GM19452 (cell line): ENCODE measurements at regions not wholly inside any gene's neighbourhood (a gene's known extent, or its start where the extent isn't known, plus 50 kb on each side); places are given as distances from the start of the nearest gene placed in this dataset.

Experiments used
- ATAC-seq: cut with Tn5 transposase; IDR thresholded peaks from one replicate; pipeline ENCODE4 v1.9.1; 2021; ENCODE audit not compliant: unreplicated experiment

- ATAC-seq, result no peak
These were observed 239.2 kb downstream of the MSRB3 start for GRCh38 chr12:65517656-65518210.

DNA sequence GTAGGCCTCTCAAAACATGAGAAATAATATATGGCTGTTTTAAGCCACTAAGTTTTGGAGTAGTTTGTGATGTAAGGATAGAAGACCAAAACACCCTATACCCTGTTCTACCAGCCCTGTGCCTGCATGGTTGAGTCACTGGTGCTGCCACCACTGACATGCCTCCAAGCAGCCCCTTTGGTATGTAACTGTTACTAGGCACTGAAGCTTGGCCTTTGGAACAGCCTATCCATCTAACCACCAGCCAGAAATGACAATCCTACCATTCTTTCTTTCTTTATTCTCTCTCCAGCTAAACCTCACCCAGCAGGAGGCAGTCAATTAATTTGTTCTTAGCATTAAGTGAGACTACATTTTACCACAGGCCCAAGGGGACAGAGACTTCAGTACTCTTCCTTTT lies 240.3 kb downstream of the MSRB3 start:
- ATAC-seq, result no peak

DNA sequence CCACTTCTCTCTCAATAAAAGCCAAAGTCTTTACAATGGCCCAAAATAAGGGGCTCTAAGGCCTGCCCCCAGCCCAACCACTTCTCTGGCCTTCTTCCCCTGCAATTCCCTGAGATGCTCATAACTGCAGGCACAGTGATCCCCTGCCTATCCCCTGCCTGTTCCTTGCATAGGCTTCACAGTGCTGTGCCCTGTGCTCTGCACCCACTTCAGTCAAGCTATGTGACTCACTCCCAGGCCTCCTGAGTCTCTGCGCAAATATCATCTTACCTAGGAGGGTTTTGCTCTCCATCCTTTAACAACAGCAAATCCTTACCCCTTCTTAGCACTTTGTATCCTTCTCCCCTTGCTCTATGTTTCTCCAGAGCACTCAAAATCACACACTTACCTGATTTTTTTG lies 242.2 kb downstream of the MSRB3 start:
- no peak for ATAC-seq

- ATAC-seq, result no peak
These were observed 244.7 kb downstream of the MSRB3 start for GRCh38 chr12:65522956-65523860.

GRCh38 chr12:65524666-65525065 lies 246.2 kb downstream of the MSRB3 start:
- ATAC-seq, result no peak

DNA sequence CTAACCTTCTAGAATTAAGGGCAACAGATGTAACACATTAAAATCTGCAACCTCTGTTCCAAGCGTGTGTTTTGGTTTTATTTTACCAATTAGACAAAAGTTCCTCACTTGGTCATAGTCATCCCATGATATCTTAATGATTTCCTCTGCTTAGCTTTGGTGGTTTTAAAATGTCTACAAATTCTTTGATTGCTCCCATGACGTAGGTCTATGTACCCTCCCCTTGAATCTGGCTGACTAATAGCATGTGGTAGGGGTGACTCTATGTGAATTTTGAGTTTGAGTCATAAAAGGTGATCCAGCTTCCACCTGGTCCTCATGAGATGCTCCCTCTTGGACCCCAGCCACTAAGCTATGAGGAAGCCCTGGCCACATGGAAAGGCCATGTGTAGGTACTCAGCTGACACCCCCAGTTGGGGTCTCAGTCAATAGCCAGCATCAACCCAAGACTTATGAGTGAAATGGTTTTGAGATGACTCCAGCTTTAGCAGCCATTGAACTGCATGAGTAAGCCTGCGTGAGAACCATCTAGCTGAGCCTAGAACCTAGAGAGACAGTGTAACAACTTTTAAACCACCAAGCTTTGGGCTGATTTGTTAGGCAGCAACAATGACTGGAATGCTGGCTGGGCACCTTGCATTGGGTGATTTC lies 247.1 kb downstream of the MSRB3 start:
- no peak for ATAC-seq

DNA sequence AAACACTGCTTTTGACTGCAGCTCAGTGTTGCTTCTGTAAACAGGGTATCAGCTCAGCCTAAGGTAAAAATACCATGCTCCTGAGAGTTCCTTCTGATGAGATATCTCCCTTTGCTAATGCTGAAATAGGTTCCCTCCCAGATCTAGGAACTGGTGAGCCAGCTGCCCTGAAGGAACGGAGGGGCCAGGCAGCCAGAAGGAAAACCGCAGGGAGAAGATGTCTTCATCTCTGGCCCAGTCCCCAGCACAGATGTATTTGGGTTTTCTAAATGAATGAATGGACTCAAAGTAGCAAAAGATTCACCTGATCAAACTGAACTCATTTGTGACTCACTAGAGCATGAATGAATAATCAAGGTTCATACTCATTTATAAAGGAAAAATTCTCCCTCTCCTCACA lies 247.8 kb downstream of the MSRB3 start:
- no peak for ATAC-seq

- no peak for ATAC-seq
These were observed 249.6 kb downstream of the MSRB3 start for GRCh38 chr12:65528127-65528526.

DNA sequence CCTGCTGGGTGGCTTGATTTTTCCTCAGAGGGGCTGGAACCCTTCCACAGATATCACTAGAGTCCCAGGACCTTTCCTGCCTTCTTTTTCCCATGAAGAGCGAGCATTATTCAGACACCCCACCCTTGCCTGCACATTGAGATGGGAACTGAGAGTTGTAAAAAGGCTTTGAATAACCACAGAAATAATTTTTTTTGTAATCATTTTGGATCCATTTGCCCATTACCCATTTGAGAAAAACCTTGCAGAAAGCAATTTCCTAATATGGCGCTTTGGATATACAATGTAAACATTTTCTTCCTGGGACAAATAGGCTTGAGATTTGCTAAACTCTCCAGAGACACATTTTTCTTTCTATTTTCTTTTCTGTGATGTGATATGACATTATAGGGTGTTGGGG lies 250.6 kb downstream of the MSRB3 start:
- ATAC-seq, result no peak

DNA sequence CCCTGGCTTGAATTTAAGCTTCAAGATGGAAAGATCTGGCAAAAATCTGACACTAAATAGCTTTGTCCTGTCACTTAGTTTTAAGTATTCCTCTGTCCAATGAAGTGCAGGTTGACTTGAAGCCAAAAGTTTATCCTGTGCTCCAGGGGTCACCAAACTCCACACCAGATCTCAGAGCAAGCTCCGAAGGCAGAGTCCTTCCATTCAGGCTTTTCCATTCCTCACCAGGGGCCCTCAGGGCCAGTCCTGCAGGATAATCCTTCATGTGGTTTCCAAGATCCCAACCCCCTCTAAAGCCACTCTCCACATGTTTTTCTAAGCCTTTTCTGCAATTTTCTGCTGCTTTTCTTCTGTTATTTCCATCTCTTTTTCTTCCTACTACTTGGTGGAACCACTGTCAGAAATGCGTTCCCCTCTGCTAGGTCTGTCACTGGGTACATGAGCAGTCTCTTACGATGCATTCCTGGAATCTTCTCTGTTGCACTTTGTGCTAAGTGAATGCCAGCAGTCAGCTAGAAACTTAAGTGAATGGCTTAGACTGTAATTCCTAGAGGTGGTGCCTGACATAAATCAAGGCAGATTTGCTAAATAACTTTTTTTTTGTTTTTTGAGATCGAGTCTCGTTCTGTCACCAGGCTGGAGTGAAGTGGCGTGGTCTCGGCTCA lies 251.4 kb downstream of the MSRB3 start:
- no peak for ATAC-seq

GRCh38 chr12:65532162-65532561 lies 253.7 kb downstream of the MSRB3 start:
- no peak for ATAC-seq

- no peak for ATAC-seq
These were observed 254.3 kb downstream of the MSRB3 start for GRCh38 chr12:65532764-65533163.

- ATAC-seq, result no peak
These were observed 254.8 kb downstream of the MSRB3 start for GRCh38 chr12:65533177-65533883.

GRCh38 chr12:65534238-65534841 lies 255.9 kb downstream of the MSRB3 start:
- ATAC-seq, result no peak

DNA sequence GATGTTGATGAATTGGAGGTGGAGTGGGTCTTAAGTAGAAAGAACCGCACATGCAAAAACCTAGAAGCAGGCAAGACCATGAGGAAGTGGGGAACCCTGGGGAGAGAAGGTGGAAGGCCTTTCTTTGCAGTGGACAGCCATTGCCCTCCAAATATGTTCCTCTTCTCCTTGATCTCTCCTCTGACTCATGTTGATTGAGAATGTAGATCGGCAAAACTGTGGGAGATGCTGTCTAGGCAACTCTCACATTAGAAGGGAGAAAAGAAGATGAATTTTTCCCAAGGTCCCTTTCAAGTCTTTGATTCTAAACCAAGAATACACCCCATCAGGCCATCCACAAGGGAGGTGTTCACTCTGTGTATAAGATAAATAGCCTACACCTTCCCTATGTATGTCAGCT lies 257.5 kb downstream of the MSRB3 start:
- ATAC-seq, result no peak

GRCh38 chr12:65536351-65536750 lies 257.9 kb downstream of the MSRB3 start:
- no peak for ATAC-seq

DNA sequence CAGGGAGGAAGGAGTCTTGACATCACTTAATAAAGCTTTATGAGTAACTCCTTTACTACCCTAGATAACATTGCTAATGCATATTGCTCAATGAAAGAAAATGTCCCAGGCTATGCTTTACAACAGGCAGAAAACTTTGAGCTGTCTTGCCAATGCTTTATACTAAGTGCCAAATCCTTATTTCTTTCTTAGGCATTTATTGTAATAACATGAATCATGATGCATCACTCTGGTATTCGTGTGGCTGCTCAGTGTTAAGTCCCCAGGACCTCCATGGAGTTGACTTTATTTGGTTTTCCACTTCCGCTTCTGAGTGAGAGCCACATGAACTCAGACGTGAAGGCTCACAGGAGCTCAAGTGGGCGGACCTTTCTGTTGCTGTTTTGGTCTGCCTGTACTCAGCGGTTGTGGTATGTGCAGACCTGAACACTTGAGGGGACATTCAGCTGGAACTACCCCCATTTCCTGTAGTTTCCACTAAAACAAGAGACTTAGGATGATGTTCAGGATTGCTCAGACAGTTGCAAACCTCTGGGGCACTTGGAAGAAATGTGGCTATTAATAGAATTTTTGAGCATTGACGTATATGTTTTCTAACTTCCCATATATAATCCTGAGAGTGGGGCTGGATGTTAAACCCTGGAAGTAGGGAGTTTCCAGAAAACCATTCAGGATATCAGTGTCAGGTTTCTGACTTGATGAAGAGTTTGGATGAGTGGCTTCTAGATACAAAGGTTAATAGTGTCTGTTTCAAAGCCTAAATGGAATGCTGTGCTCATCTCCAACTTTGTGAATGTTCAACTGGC lies 258.6 kb downstream of the MSRB3 start:
- no peak for ATAC-seq

- ATAC-seq, result no peak
These were observed 259.5 kb downstream of the MSRB3 start for GRCh38 chr12:65537978-65538377.

DNA sequence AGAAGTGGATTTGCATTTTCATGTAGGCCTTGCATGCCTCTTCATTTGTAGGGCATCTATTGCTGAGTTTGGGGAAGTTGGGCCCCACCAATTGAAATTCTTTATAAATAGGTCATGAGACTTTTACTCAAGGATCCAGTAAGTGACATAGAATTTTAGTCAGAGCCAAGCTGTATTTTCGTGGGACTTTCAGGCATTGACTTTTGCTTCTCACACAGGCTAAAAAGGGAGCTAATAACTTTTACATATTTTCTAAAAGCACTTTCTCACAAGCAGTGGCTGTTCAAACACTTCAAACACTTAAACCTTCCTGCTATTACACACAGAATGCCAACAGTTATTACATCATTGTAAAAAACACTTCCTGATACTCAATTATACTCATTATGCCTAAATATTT lies 260.5 kb downstream of the MSRB3 start:
- no peak for ATAC-seq

- no peak for ATAC-seq
These were observed 261.7 kb downstream of the MSRB3 start for GRCh38 chr12:65540140-65540539.
